AG04449 (cell line): ENCODE measurements at regions not wholly inside any gene's neighbourhood (a gene's known extent, or its start where the extent isn't known, plus 50 kb on each side); places are given as distances from the start of the nearest gene placed in this dataset.
"Not testable (repeated sequence)": the region's sequence is repeated elsewhere in the genome, so short reads cannot be mapped to it uniquely, and the experiment has no call there.

ENCODE experiments used
- CTCF ChIA-PET: fragments of 350-600 bp; formaldehyde crosslinking; extraction: SDS; loops from one replicate; lab custom pipeline; 2021; ENCODE audit warnings: antibody characterized with exemption; lab: Yijun Ruan, JAX
- POLR2A ChIA-PET: fragments of 400-600, 350-600 bp; formaldehyde crosslinking; extraction: SDS; loops from one replicate; lab custom pipeline; 2020; ENCODE audit warnings: antibody characterized with exemption, inconsistent platforms; lab: Yijun Ruan, JAX
- DNase-seq: peaks from one replicate; pipeline ENCODE4 v3.0.0-alpha.2; 2010; ENCODE audit warnings: low read depth, low spot score
- H3K4me3 ChIP-seq: 2 replicates; pipeline ENCODE4 v1.5.1; 2011; ENCODE audit warnings: low read depth, mild to moderate bottlenecking, control low read depth, low read length
- TF ChIP-seq, protein P1 (sequence below): IDR thresholded peaks from one replicate; pipeline ENCODE4 v1.5.1; 2011; ENCODE audit warnings: mild to moderate bottlenecking, moderate library complexity, low read length, control low read depth, inconsistent platforms; ENCODE audit not compliant: insufficient read depth; ENCODE audit errors: missing control alignments

- ChIA-PET POLR2A (no interaction called here), CTCF (no interaction called here)
- H3K4me3 ChIP-seq: no peak overlapping the region
- no peak for DNase-seq
- TF ChIP-seq, protein P1, sequence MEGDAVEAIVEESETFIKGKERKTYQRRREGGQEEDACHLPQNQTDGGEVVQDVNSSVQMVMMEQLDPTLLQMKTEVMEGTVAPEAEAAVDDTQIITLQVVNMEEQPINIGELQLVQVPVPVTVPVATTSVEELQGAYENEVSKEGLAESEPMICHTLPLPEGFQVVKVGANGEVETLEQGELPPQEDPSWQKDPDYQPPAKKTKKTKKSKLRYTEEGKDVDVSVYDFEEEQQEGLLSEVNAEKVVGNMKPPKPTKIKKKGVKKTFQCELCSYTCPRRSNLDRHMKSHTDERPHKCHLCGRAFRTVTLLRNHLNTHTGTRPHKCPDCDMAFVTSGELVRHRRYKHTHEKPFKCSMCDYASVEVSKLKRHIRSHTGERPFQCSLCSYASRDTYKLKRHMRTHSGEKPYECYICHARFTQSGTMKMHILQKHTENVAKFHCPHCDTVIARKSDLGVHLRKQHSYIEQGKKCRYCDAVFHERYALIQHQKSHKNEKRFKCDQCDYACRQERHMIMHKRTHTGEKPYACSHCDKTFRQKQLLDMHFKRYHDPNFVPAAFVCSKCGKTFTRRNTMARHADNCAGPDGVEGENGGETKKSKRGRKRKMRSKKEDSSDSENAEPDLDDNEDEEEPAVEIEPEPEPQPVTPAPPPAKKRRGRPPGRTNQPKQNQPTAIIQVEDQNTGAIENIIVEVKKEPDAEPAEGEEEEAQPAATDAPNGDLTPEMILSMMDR: no peak
Measured at GRCh38 chr14:49106741-49107667, 479.2 kb downstream of the RPS29 start.

GRCh38 chr14:49105956-49106355 lies 480.2 kb downstream of the RPS29 start:
- TF ChIP-seq, protein P1: no peak
- ChIA-PET CTCF (interaction anchor here (0.9 kb wide), 1 partner anchor 356 kb away, joined by 3 read pairs; no protein-coding TSS in a partner anchor), POLR2A (no interaction called here)
- H3K4me3 ChIP-seq: no peak overlapping the region
- DNase-seq: no peak

GRCh38 chr14:49105512-49105911 lies 480.7 kb downstream of the RPS29 start:
- TF ChIP-seq, protein P1: no peak
- DNase-seq: no peak
- CTCF ChIA-PET: interaction anchor here (0.9 kb wide), 1 partner anchor 356 kb away, joined by 3 read pairs; no protein-coding TSS in a partner anchor
- POLR2A ChIA-PET: no interaction called here
- no peak overlapping the region for H3K4me3 ChIP-seq

GRCh38 chr14:49092345-49092744 lies 493.8 kb downstream of the RPS29 start:
- no peak for DNase-seq
- no peak overlapping the region for H3K4me3 ChIP-seq
- POLR2A ChIA-PET: no interaction called here
- CTCF ChIA-PET: no interaction called here
- TF ChIP-seq, protein P1: no peak

GRCh38 chr14:49089107-49089506 lies 497.1 kb downstream of the RPS29 start:
- POLR2A ChIA-PET: no interaction called here
- no peak overlapping the region for H3K4me3 ChIP-seq
- TF ChIP-seq, protein P1: no peak
- CTCF ChIA-PET: no interaction called here
- DNase-seq: no peak

- POLR2A ChIA-PET, DNase-seq, H3K4me3 ChIP-seq, CTCF ChIA-PET: not testable (repeated sequence)
Measured at GRCh38 chr14:49073292-49073691, 512.9 kb downstream of the RPS29 start.

DNA sequence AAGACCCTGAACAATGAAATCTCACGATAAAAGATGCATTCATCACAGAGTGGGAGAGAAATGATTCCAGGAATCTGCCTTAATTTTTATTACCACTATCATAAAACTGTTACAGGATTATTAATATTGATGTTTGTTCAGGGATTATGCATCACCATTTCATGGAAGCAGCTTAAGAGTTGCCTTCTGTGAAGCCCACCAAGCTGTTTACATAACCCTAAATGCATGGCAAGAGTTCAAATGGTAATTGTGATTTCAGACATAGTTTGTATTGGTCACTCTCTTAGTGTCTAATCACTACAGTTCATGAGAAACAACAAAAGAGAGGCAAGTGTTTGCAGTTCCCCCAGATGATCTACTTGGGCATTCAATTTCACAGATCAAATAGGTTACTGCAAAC lies 527.7 kb downstream of the RPS29 start:
- ChIA-PET CTCF (no interaction called here), POLR2A (no interaction called here)
- TF ChIP-seq, protein P1: no peak
- DNase-seq: no peak
- no peak overlapping the region for H3K4me3 ChIP-seq
